ENCODE measurements at regions not wholly inside any gene's neighbourhood (a gene's known extent, or its start where the extent isn't known, plus 50 kb on each side); places are given as distances from the start of the nearest gene placed in this dataset.

GRCh38 chr3:13172644-13173013, 99.4 kb upstream of the IQSEC1 start:
- H3K4me3 Mint-ChIP-seq = no peak overlapping the region
- H3K9me3 Mint-ChIP-seq = no peaks in the 10 kb centered on the region
- ChIA-PET POLR2A (no interaction called here), CTCF (no interaction called here)
- no peak for DNase-seq
- H3K27me3 Mint-ChIP-seq = no peaks in the 10 kb centered on the region
- no peak overlapping the region for H3K27ac Mint-ChIP-seq
- no peaks in the 10 kb centered on the region for H3K4me1 Mint-ChIP-seq
- no peaks in the 10 kb centered on the region for H3K36me3 Mint-ChIP-seq (ENCODE audit: low read depth)

- no peaks in the 10 kb centered on the region for H3K36me3 Mint-ChIP-seq (ENCODE audit: low read depth)
- H3K4me1 Mint-ChIP-seq = no peaks in the 10 kb centered on the region
- ChIA-PET POLR2A (no interaction called here), CTCF (no interaction called here)
- DNase-seq = no peak
- no peak overlapping the region for H3K4me3 Mint-ChIP-seq
- no peak overlapping the region for H3K27ac Mint-ChIP-seq
- peaks cover 1% of the 10 kb centered on the region for H3K27me3 Mint-ChIP-seq
- no peaks in the 10 kb centered on the region for H3K9me3 Mint-ChIP-seq
Observed at GRCh38 chr3:13171704-13172643, 98.7 kb upstream of the IQSEC1 start.

GRCh38 chr3:13170317-13170716, 97.1 kb upstream of the IQSEC1 start:
- Mint-ChIP-seq H3K4me1 (no peaks in the 10 kb centered on the region), H3K27ac (no peak overlapping the region), H3K36me3 (ENCODE audit: low read depth) (no peaks in the 10 kb centered on the region), H3K9me3 (no peaks in the 10 kb centered on the region), H3K4me3 (no peak overlapping the region), H3K27me3 (peaks cover 2% of the 10 kb centered on the region)
- ChIA-PET POLR2A (no interaction called here), CTCF (no interaction called here)
- no peak for DNase-seq

- Mint-ChIP-seq H3K4me1 (no peaks in the 10 kb centered on the region), H3K27ac (no peak overlapping the region), H3K36me3 (ENCODE audit: low read depth) (no peaks in the 10 kb centered on the region), H3K9me3 (no peaks in the 10 kb centered on the region), H3K4me3 (no peak overlapping the region), H3K27me3 (peaks cover 2% of the 10 kb centered on the region)
- POLR2A ChIA-PET = no interaction called here
- CTCF ChIA-PET = no interaction called here
- DNase-seq = no peak
Observed at GRCh38 chr3:13168391-13168790, 95.2 kb upstream of the IQSEC1 start.

GRCh38 chr3:13167829-13168228, 94.6 kb upstream of the IQSEC1 start:
- CTCF ChIA-PET = no interaction called here
- Mint-ChIP-seq H3K27ac (no peak overlapping the region), H3K36me3 (ENCODE audit: low read depth) (no peaks in the 10 kb centered on the region), H3K4me1 (no peaks in the 10 kb centered on the region), H3K4me3 (no peak overlapping the region), H3K9me3 (no peaks in the 10 kb centered on the region), H3K27me3 (peaks cover 2% of the 10 kb centered on the region)
- POLR2A ChIA-PET = no interaction called here
- DNase-seq = no peak

- CTCF ChIA-PET = no interaction called here
- no peak overlapping the region for H3K4me3 Mint-ChIP-seq
- peaks cover 2% of the 10 kb centered on the region for H3K27me3 Mint-ChIP-seq
- POLR2A ChIA-PET = no interaction called here
- H3K4me1 Mint-ChIP-seq = no peaks in the 10 kb centered on the region
- H3K9me3 Mint-ChIP-seq = no peaks in the 10 kb centered on the region
- DNase-seq = no peak
- H3K27ac Mint-ChIP-seq = no peak overlapping the region
- no peaks in the 10 kb centered on the region for H3K36me3 Mint-ChIP-seq (ENCODE audit: low read depth)
Observed at GRCh38 chr3:13167064-13167743, 94.0 kb upstream of the IQSEC1 start.

- H3K9me3 Mint-ChIP-seq = no peaks in the 10 kb centered on the region
- H3K36me3 Mint-ChIP-seq (ENCODE audit: low read depth) = no peaks in the 10 kb centered on the region
- no peak overlapping the region for H3K27ac Mint-ChIP-seq
- no peak for DNase-seq
- POLR2A ChIA-PET = no interaction called here
- CTCF ChIA-PET = no interaction called here
- no peaks in the 10 kb centered on the region for H3K4me1 Mint-ChIP-seq
- no peak overlapping the region for H3K4me3 Mint-ChIP-seq
- H3K27me3 Mint-ChIP-seq = peaks cover 2% of the 10 kb centered on the region
Observed at GRCh38 chr3:13166243-13167063, 93.2 kb upstream of the IQSEC1 start.

- CTCF ChIA-PET = no interaction called here
- H3K9me3 Mint-ChIP-seq = no peaks in the 10 kb centered on the region
- H3K4me3 Mint-ChIP-seq = no peak overlapping the region
Observed at GRCh38 chr3:13165576-13165975, 92.3 kb upstream of the IQSEC1 start.

GRCh38 chr3:13164893-13165492, 91.8 kb upstream of the IQSEC1 start:
- no peak overlapping the region for H3K4me3 Mint-ChIP-seq
- peaks cover 2% of the 10 kb centered on the region for H3K27me3 Mint-ChIP-seq
- CTCF ChIA-PET = no interaction called here
- H3K9me3 Mint-ChIP-seq = no peaks in the 10 kb centered on the region
- H3K27ac Mint-ChIP-seq = no peak overlapping the region
- POLR2A ChIA-PET = no interaction called here
- H3K36me3 Mint-ChIP-seq (ENCODE audit: low read depth) = no peaks in the 10 kb centered on the region
- H3K4me1 Mint-ChIP-seq = no peaks in the 10 kb centered on the region
- no peak for DNase-seq

More at GRCh38 chr3:13165576-13165975, 92.3 kb upstream of the IQSEC1 start:
- H3K36me3 Mint-ChIP-seq (ENCODE audit: low read depth) = no peaks in the 10 kb centered on the region
- POLR2A ChIA-PET = no interaction called here
- H3K27me3 Mint-ChIP-seq = peaks cover 2% of the 10 kb centered on the region
- no peak for DNase-seq
- H3K27ac Mint-ChIP-seq = no peak overlapping the region
- no peaks in the 10 kb centered on the region for H3K4me1 Mint-ChIP-seq

- H3K4me1 Mint-ChIP-seq = no peaks in the 10 kb centered on the region
- ChIA-PET POLR2A (no interaction called here), CTCF (interaction anchor here (0.6 kb wide), 1 partner anchor 72 kb away, joined by 3 read pairs; no protein-coding TSS in a partner anchor)
Observed at GRCh38 chr3:13163848-13164382, 90.7 kb upstream of the IQSEC1 start.

GRCh38 chr3:13162549-13163320, 89.5 kb upstream of the IQSEC1 start:
- H3K9me3 Mint-ChIP-seq = no peaks in the 10 kb centered on the region
- ChIA-PET POLR2A (no interaction called here), CTCF (no interaction called here)
- H3K27me3 Mint-ChIP-seq = peaks cover 4% of the 10 kb centered on the region
- no peak overlapping the region for H3K27ac Mint-ChIP-seq
- H3K4me1 Mint-ChIP-seq = no peaks in the 10 kb centered on the region
- H3K36me3 Mint-ChIP-seq (ENCODE audit: low read depth) = no peaks in the 10 kb centered on the region
- no peak overlapping the region for H3K4me3 Mint-ChIP-seq
- no peak for DNase-seq

More at GRCh38 chr3:13163848-13164382, 90.7 kb upstream of the IQSEC1 start:
- Mint-ChIP-seq H3K9me3 (no peaks in the 10 kb centered on the region), H3K27ac (no peak overlapping the region), H3K27me3 (peaks cover 4% of the 10 kb centered on the region), H3K36me3 (ENCODE audit: low read depth) (no peaks in the 10 kb centered on the region), H3K4me3 (no peak overlapping the region)
- no peak for DNase-seq

GRCh38 chr3:13161771-13162535, 88.7 kb upstream of the IQSEC1 start:
- DNase-seq = no peak
- CTCF ChIA-PET = no interaction called here
- Mint-ChIP-seq H3K4me1 (no peaks in the 10 kb centered on the region), H3K27ac (no peak overlapping the region), H3K27me3 (peaks cover 7% of the 10 kb centered on the region), H3K36me3 (ENCODE audit: low read depth) (no peaks in the 10 kb centered on the region), H3K4me3 (no peak overlapping the region), H3K9me3 (no peaks in the 10 kb centered on the region)
- POLR2A ChIA-PET = no interaction called here

Measured in activated CD4-positive, alpha-beta memory T cell treated with anti-CD3 and anti-CD28 coated beads, Interleukin-2, amount 10 ng/mL, durations not matched to agents 7 days and 5 days (primary cell).